Neural cell (in vitro differentiated cells): ENCODE measurements at regions not wholly inside any gene's neighbourhood (a gene's known extent, or its start where the extent isn't known, plus 50 kb on each side); places are given as distances from the start of the nearest gene placed in this dataset.

Experiments used
- H2AFZ ChIP-seq: fragments of 200-600, 300-800 bp; sonication (generic), shearing (Covaris generic); 2 replicates; pipeline ENCODE4 v1.6.0; 2014; ENCODE audit warnings: low read depth, mild to moderate bottlenecking, antibody characterized with exemption, low read length, moderate library complexity
- H3F3A ChIP-seq: fragments of 200-600 bp; shearing (Covaris generic); 2 replicates; pipeline ENCODE4 v1.6.1; 2016; ENCODE audit warnings: mild to moderate bottlenecking, moderate library complexity, mixed read lengths, antibody characterized with exemption, low read length; ENCODE audit not compliant: insufficient read depth, poor library complexity, severe bottlenecking
- H3K27ac ChIP-seq: fragments of 200-600, 300-800 bp; sonication (generic), shearing (Covaris generic); 2 replicates; pipeline ENCODE4 v1.5.1; 2014; ENCODE audit warnings: mild to moderate bottlenecking, low read length, moderate library complexity
- H3K27me3 ChIP-seq: fragments of 300-800, 200-600 bp; sonication (generic), shearing (Covaris generic); 2 replicates; pipeline ENCODE4 v1.6.0; 2014; ENCODE audit warnings: mild to moderate bottlenecking, low read depth, low read length, moderate library complexity; ENCODE audit not compliant: insufficient read depth
- H3K36me3 ChIP-seq: fragments of 300-800, 200-600 bp; sonication (generic), shearing (Covaris generic); 2 replicates; pipeline ENCODE4 v1.5.1; 2014; ENCODE audit warnings: mild to moderate bottlenecking, antibody characterized with exemption, low read length, moderate library complexity; ENCODE audit not compliant: insufficient read depth
- H3K4me2 ChIP-seq: fragments of 300-800, 200-600 bp; sonication (generic), shearing (Covaris generic); 2 replicates; pipeline ENCODE4 v1.6.0; 2014; ENCODE audit warnings: mild to moderate bottlenecking, low read length
- H3K4me3 ChIP-seq: fragments of 300-800, 200-600 bp; sonication (generic), shearing (Covaris generic); 2 replicates; pipeline ENCODE4 v1.5.1; 2014; ENCODE audit warnings: mild to moderate bottlenecking, low read length, moderate library complexity
- H3K79me2 ChIP-seq: fragments of 200-600 bp; shearing (Covaris generic); replicated peaks from 2 replicates; pipeline ENCODE4 v1.6.0; 2014; ENCODE audit warnings: mild to moderate bottlenecking, low read length, moderate library complexity; ENCODE audit not compliant: insufficient read depth
- H3K9ac ChIP-seq: fragments of 300-800, 200-600 bp; sonication (generic), shearing (Covaris generic); 2 replicates; pipeline ENCODE4 v1.6.1; 2016; ENCODE audit warnings: mild to moderate bottlenecking, low read length, mixed read lengths
- H3K9me2 ChIP-seq: fragments of 200-600 bp; shearing (Covaris generic); 2 replicates; pipeline ENCODE4 v1.6.1; 2016; ENCODE audit warnings: mild to moderate bottlenecking, low read length, mixed read lengths; ENCODE audit not compliant: insufficient read depth
- H3K9me3 ChIP-seq: fragments of 200-600, 300-800 bp; sonication (generic), shearing (Covaris generic); 2 replicates; pipeline ENCODE4 v1.6.1; 2016; ENCODE audit warnings: mild to moderate bottlenecking, mixed run types, low read length, moderate library complexity, mixed read lengths
- H4K20me1 ChIP-seq: fragments of 200-600 bp; shearing (Covaris generic); 2 replicates; pipeline ENCODE4 v1.6.1; 2016; ENCODE audit warnings: mild to moderate bottlenecking, mixed run types; ENCODE audit not compliant: insufficient read depth
- CTCF ChIP-seq: fragments of 450-650 bp; IDR thresholded peaks from 2 replicates; pipeline ENCODE4 v1.5.1; 2014; ENCODE audit warnings: antibody characterized with exemption, mild to moderate bottlenecking, moderate library complexity; ENCODE audit not compliant: poor library complexity, severe bottlenecking
- EP300 ChIP-seq: fragments of 450-650 bp; conservative IDR thresholded peaks from 2 replicates; pipeline ENCODE4 v1.6.1; 2014; ENCODE audit warnings: antibody characterized with exemption, mild to moderate bottlenecking, moderate library complexity; ENCODE audit not compliant: poor library complexity, severe bottlenecking
- EZH2 ChIP-seq: fragments of 200-600, 300-800 bp; shearing (Covaris generic), sonication (generic); IDR thresholded peaks from 2 replicates; pipeline ENCODE4 v1.6.1; 2014; ENCODE audit warnings: antibody characterized with exemption, low read length, borderline replicate concordance, mild to moderate bottlenecking; ENCODE audit not compliant: insufficient read depth, poor library complexity, severe bottlenecking
- MXI1 ChIP-seq: fragments of 450-650 bp; conservative IDR thresholded peaks from 2 replicates; pipeline ENCODE4 v1.6.1; 2014; ENCODE audit warnings: antibody characterized with exemption, mild to moderate bottlenecking; ENCODE audit not compliant: poor library complexity, severe bottlenecking
- POLR2AphosphoS5 ChIP-seq: IDR thresholded peaks from 2 replicates; pipeline ENCODE4 v1.6.1; 2012
- RAD21 ChIP-seq: fragments of 450-650 bp; conservative IDR thresholded peaks from 2 replicates; pipeline ENCODE4 v1.6.1; 2014; ENCODE audit warnings: antibody characterized with exemption, mild to moderate bottlenecking, moderate library complexity
- REST ChIP-seq: IDR thresholded peaks from 2 replicates; pipeline ENCODE4 v1.6.1; 2012; ENCODE audit warnings: borderline replicate concordance
- SMC3 ChIP-seq: fragments of 450-650 bp; conservative IDR thresholded peaks from 2 replicates; pipeline ENCODE4 v1.6.1; 2014; ENCODE audit warnings: antibody characterized with exemption, mild to moderate bottlenecking, moderate library complexity; ENCODE audit not compliant: poor library complexity
- TAF1 ChIP-seq: IDR thresholded peaks from 2 replicates; pipeline ENCODE4 v1.6.1; 2012; ENCODE audit warnings: low read depth

- Histone ChIP-seq H4K20me1 (no peaks in the 10 kb centered on the region), H3K4me2 (no peak overlapping the region), H3K27ac (peak overlapping the region; percentile 61), H3F3A (no peaks in the 10 kb centered on the region), H3K36me3 (no peaks in the 10 kb centered on the region), H3K79me2 (no peaks in the 10 kb centered on the region), H3K9ac (peak overlapping the region; percentile 23), H3K9me2 (no peaks in the 10 kb centered on the region), H2AFZ (no peak overlapping the region), H3K4me3 (no peak overlapping the region), H3K9me3 (no peaks in the 10 kb centered on the region), H3K27me3 (no peaks in the 10 kb centered on the region)
- TF ChIP-seq POLR2AphosphoS5 (peak; percentile 84), TAF1 (no peak), EP300 (peak; percentile 86), REST (peak; percentile 86), RAD21 (peak; percentile 40)
Observed at GRCh38 chr18:42365591-42365990, 410.6 kb downstream of the PIK3C3 start.

- Histone ChIP-seq H2AFZ (no peak overlapping the region), H3K4me3 (no peak overlapping the region), H3K9me2 (no peaks in the 10 kb centered on the region), H3K27ac (no peak overlapping the region), H3F3A (no peaks in the 10 kb centered on the region), H3K27me3 (no peaks in the 10 kb centered on the region), H3K9ac (no peak overlapping the region), H3K9me3 (no peaks in the 10 kb centered on the region), H3K4me2 (no peak overlapping the region), H3K79me2 (no peaks in the 10 kb centered on the region), H4K20me1 (no peaks in the 10 kb centered on the region), H3K36me3 (no peaks in the 10 kb centered on the region)
- TF ChIP-seq TAF1 (no peak), REST (no peak)
Observed at GRCh38 chr18:42373584-42373983, 418.6 kb downstream of the PIK3C3 start.

GRCh38 chr18:42374961-42375360, 419.9 kb downstream of the PIK3C3 start:
- TF ChIP-seq TAF1 (no peak), EZH2 (no peak), SMC3 (no peak), CTCF (no peak), MXI1 (no peak), POLR2AphosphoS5 (no peak), REST (no peak), RAD21 (no peak), EP300 (no peak)
- Histone ChIP-seq H3K9me3 (no peaks in the 10 kb centered on the region), H3K4me3 (no peak overlapping the region), H3K27me3 (no peaks in the 10 kb centered on the region), H3K9me2 (no peaks in the 10 kb centered on the region), H2AFZ (no peak overlapping the region), H3K27ac (no peak overlapping the region), H3K36me3 (no peaks in the 10 kb centered on the region), H3F3A (no peaks in the 10 kb centered on the region), H4K20me1 (no peaks in the 10 kb centered on the region), H3K79me2 (no peaks in the 10 kb centered on the region), H3K9ac (no peak overlapping the region), H3K4me2 (no peak overlapping the region)
